Lower lobe of right lung (tissue), 2 donors: ENCODE measurements at regions not wholly inside any gene's neighbourhood (a gene's known extent, or its start where the extent isn't known, plus 50 kb on each side); places are given as distances from the start of the nearest gene placed in this dataset.
"Not testable (repeated sequence)": the region's sequence is repeated elsewhere in the genome, so short reads cannot be mapped to it uniquely, and the experiment has no call there.

Experiments used
- ATAC-seq, 2 donors: fragments of 200-7000 bp; cut with Tn5 transposase; one replicate each; pipeline ENCODE4 v1.9.1; 2020 to 2022; ENCODE audit warnings: mild to moderate bottlenecking in 2 of 2, moderate library complexity in 2 of 2
- DNase-seq: peaks from one replicate; pipeline ENCODE4 v3.0.0-alpha.2; 2020
- H3K27ac ChIP-seq: fragments of 200-600 bp; one replicate; pipeline ENCODE4 v1.8.0; 2022
- H3K27me3 ChIP-seq: fragments of 200-600 bp; one replicate; pipeline ENCODE4 v1.8.0; 2022; ENCODE audit warnings: low read depth
- H3K36me3 ChIP-seq: fragments of 200-600 bp; one replicate; pipeline ENCODE4 v1.8.0; 2022; ENCODE audit warnings: mild to moderate bottlenecking
- H3K4me1 ChIP-seq: fragments of 200-600 bp; one replicate; pipeline ENCODE4 v1.8.0; 2022
- H3K4me3 ChIP-seq: fragments of 200-600 bp; one replicate; pipeline ENCODE4 v1.8.0; 2022; ENCODE audit warnings: mild to moderate bottlenecking
- H3K9me3 ChIP-seq: fragments of 200-600 bp; one replicate; pipeline ENCODE4 v1.8.0; 2022
- intact Hi-C: fragments of 100-400 bp; cut with DNase I; formaldehyde crosslinking; loops from one replicate; pipeline ENCODE4 v1.11.0; 2022
- TF ChIP-seq, protein P1 (sequence below): fragments of 200-600 bp; IDR thresholded peaks from one replicate; pipeline ENCODE4 v1.8.0; 2022; ENCODE audit warnings: antibody characterized with exemption, mild to moderate bottlenecking
- donor health status: DM: no; HTN: yes; CAD: no; lungs with severe emphysema.

DNA sequence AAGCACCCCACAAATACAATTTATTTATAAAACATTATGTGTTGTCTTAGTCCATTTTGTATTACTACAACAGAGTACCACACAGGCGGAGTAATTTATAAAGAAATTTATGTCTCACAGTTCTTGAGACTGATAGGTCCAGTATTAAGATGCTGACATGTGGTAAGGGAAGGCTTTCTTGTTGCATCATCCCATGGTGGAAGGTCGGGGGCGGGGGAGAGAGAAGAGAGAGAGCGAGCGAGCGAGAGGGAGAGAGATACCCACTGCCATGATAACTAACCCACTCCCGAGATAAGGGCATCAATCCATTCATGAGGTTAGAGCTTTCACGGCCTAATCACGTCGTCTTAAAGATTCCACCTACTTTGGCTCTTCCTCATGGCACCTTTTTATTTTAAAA, 117.8 kb downstream of the KCNJ12 start:
- Histone ChIP-seq H3K4me1 (no peaks in the 10 kb centered on the region), H3K9me3 (no peaks in the 10 kb centered on the region), H3K4me3 (no peak overlapping the region), H3K27ac (no peak overlapping the region), H3K36me3 (no peaks in the 10 kb centered on the region), H3K27me3 (no peaks in the 10 kb centered on the region)
- DNase-seq (no peak), ATAC-seq (no peak)
- TF ChIP-seq, protein P1, sequence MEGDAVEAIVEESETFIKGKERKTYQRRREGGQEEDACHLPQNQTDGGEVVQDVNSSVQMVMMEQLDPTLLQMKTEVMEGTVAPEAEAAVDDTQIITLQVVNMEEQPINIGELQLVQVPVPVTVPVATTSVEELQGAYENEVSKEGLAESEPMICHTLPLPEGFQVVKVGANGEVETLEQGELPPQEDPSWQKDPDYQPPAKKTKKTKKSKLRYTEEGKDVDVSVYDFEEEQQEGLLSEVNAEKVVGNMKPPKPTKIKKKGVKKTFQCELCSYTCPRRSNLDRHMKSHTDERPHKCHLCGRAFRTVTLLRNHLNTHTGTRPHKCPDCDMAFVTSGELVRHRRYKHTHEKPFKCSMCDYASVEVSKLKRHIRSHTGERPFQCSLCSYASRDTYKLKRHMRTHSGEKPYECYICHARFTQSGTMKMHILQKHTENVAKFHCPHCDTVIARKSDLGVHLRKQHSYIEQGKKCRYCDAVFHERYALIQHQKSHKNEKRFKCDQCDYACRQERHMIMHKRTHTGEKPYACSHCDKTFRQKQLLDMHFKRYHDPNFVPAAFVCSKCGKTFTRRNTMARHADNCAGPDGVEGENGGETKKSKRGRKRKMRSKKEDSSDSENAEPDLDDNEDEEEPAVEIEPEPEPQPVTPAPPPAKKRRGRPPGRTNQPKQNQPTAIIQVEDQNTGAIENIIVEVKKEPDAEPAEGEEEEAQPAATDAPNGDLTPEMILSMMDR: no peak
- intact Hi-C loops: no loop called here

DNA sequence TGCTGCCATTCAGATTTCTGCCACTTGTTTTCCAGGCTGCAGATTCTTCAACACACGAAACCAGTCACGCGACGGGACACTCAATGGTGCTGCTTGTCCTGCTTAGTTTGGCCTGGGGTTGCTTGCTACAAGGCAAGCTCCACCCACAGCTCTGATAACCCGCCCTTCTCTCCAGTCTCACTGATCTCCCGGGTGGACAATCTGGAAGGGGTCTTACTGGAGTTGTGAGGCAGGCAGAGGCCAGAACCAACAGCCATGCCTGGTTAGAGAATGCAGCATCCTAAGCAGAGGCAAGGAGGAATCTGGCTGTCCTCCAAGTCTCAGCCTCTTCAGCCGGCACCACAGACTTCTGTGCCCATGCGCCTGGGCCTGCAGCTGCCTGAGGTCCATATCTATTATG, 119.1 kb downstream of the KCNJ12 start:
- ATAC-seq: no peak
- no peaks in the 10 kb centered on the region for H3K27me3 ChIP-seq
- TF ChIP-seq, protein P1: no peak
- intact Hi-C loops: no loop called here
- no peaks in the 10 kb centered on the region for H3K4me1 ChIP-seq
- H3K36me3 ChIP-seq: no peaks in the 10 kb centered on the region
- DNase-seq: no peak
- no peaks in the 10 kb centered on the region for H3K9me3 ChIP-seq
- H3K27ac ChIP-seq: no peak overlapping the region
- no peak overlapping the region for H3K4me3 ChIP-seq

DNA sequence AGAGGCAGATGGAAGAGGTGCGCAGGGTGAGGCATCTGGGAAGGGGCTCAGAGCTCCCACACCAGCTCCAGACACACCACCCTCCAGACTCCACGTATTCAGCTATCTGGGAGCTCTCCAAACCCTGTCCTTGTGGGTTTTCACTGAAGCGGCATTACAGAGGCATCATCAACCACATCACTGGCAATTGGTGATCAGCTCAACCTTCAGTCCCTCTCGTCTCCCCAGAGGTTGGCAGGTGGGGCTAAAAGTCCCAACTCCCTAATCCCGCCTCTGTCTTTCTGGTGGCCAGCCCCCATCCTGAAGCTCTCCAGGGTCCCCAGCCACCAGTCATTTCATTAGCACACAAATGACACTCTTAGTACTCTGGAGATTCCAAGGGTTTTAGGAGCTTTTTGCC, 123.9 kb downstream of the KCNJ12 start:
- H3K9me3 ChIP-seq: no peaks in the 10 kb centered on the region
- H3K4me3 ChIP-seq: no peak overlapping the region
- no peaks in the 10 kb centered on the region for H3K27me3 ChIP-seq
- ATAC-seq (no peak), DNase-seq (no peak)
- TF ChIP-seq, protein P1: no peak
- no peaks in the 10 kb centered on the region for H3K36me3 ChIP-seq
- H3K27ac ChIP-seq: no peak overlapping the region
- H3K4me1 ChIP-seq: no peaks in the 10 kb centered on the region
- intact Hi-C loops: no loop called here

DNA sequence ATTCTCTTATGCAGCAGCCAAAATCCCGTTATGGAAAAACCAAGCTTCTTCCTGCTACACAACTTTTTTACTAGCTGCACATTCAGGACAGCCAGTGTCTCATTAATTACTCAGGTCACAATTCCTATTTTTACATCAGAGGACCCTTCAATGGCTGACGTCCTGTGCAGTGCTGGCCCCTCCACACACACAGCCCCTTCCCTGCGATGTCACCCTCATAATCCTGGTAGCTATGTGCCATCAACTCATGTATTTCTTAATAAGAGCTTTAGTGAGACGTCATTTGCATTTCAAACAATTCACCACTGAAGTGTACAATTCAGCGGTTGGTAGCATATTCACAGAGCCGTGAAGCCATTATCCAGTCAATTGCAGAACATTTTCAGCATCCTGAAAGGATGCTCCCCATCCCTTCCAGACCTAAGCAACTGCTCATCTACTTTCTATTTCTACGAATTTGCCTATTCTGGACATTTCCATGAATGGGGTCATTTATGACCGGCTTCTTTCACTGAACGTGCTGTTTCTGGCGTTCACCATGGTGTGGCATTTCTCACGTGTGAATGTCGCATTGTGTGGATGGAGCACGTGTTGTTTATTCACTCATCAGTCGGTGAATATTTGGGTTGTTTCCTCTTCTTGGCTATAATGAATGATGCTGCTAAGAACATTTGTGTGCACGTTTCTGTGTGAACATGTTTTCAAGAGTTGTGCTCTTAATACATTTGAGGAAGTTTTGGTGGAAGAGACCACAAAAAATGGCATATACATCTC, 126.0 kb downstream of the KCNJ12 start:
- intact Hi-C loops, H3K9me3 ChIP-seq, H3K36me3 ChIP-seq: not testable (repeated sequence)

DNA sequence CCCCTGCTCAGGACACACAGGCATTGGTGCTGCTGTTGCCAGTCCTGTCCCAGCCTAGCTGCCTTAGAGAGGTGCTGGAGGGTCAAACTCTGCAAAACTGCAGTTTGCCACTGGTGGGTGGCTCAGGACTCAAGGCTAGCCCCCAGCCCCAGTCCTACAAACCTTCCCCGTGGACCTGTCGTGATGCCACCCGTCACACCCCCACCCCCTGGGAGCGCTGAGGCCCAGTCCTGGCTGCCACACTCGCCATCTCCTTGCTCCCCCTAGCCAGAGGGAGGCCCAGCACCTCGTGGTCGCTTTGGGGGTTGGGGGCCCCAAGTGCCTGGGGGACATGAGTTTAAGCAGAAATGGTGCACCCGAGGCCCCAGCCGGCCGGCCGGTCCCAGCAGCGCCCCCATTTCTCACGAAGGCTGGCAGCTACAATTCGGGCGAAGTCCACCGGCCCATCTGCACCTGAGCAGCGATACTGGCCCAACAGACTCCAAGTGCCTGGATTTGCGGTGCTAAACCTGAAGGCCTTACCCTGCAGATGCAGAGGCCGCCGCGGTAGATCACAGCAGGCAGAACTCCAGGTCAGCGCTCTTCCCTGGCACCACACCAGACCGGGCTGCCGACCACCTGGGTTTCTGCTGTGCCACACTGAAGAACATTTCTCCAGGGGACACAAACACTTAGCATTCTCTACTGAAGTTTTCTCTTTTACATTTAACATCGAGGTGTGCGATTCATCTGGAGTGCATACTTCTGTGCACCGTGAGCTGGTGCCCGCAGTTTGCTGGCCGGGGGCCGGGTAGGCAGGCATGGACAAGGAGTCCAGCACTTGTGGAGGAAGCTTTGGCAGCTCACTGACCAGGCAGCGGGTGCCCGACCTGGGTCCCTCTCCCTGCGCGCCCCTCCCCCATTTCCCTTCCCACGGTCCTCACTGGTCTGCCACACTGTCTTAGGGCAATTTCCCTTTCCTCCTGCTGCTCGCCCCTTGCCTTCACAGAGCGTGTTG, 130.0 kb downstream of the KCNJ12 start:
- TF ChIP-seq, protein P1: no peak
- H3K4me3 ChIP-seq: no peak overlapping the region
- H3K9me3 ChIP-seq: no peaks in the 10 kb centered on the region
- H3K4me1 ChIP-seq: peaks cover 3% of the 10 kb centered on the region
- no peaks in the 10 kb centered on the region for H3K36me3 ChIP-seq
- no peak overlapping the region for H3K27ac ChIP-seq
- no peaks in the 10 kb centered on the region for H3K27me3 ChIP-seq
- intact Hi-C loops: no loop called here
- DNase-seq: no peak
- no peak for ATAC-seq

More for the DNA sequence above, 126.0 kb downstream of the KCNJ12 start:
- H3K4me3 ChIP-seq, H3K4me1 ChIP-seq, DNase-seq, ATAC-seq, H3K27me3 ChIP-seq, H3K27ac ChIP-seq: not testable (repeated sequence)

DNA sequence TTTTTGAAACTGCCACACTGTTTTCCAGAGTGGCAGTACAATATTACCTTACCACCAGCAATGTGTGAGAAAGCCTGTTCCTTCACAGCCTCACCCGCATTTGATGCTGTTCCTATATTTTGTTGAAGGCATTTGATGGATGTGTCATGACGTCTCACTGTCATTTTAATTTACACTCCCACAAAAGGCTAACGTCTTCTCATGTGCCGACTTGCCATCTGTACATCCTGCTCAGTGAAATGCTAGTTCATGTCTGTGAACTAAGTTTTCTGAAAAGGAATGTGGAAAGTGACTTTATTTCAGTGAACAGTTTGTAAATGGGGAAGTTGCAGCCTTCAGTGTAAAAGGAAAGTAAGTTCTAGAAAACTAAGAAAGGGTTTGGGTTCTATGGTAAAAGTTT, 131.6 kb downstream of the KCNJ12 start:
- ATAC-seq, H3K27ac ChIP-seq, H3K4me3 ChIP-seq, intact Hi-C loops, H3K36me3 ChIP-seq, H3K9me3 ChIP-seq, DNase-seq, H3K27me3 ChIP-seq: not testable (repeated sequence)
- H3K4me1 ChIP-seq: peaks cover 12% of the 10 kb centered on the region
